Lower leg skin (tissue), 4 donors: ENCODE measurements at regions not wholly inside any gene's neighbourhood (a gene's known extent, or its start where the extent isn't known, plus 50 kb on each side); places are given as distances from the start of the nearest gene placed in this dataset.

Experiments used
- DNase-seq, 2 donors: peaks; one replicate each; pipeline ENCODE4 v3.0.0-alpha.2; 2019; ENCODE audit warnings: low spot score in 2 of 2
- H3K4me3 ChIP-seq: fragments of 200-600 bp; sonication (generic); 2 replicates; pipeline ENCODE4 v1.5.1; 2017; ENCODE audit warnings: mild to moderate bottlenecking, low read depth; ENCODE audit not compliant: poor library complexity, severe bottlenecking
- CTCF ChIP-seq, 3 donors: fragments of 450-650 bp; IDR thresholded peaks; one replicate each; pipeline ENCODE4 v1.5.1; 2016; ENCODE audit warnings: antibody characterized with exemption in 3 of 3, mild to moderate bottlenecking in 3 of 3, moderate library complexity in 2 of 3
- POLR2A ChIP-seq, 2 donors: fragments of 450-650 bp; IDR thresholded peaks; one replicate each; pipeline ENCODE4 v1.6.1; 2016 to 2017; ENCODE audit warnings: antibody characterized with exemption in 2 of 2, mild to moderate bottlenecking in 1 of 2, moderate library complexity in 1 of 2
- WGBS, 2 donors: methylation state at CpG; one replicate each; pipeline ENCODE4 v1.1.5; 2018; 5-methylcytosine and 5-hydroxymethylcytosine counted together
- intact Hi-C: fragments of 100-400 bp; cut with DNase I; formaldehyde crosslinking; loops from one replicate; pipeline ENCODE4 v1.15.0; 2023; ENCODE audit warnings: low total_unique reads

- 92 to 98% methylated on average over 5 of the region's 5 CpGs for WGBS, 2 donors
- no peak overlapping the region for H3K4me3 ChIP-seq
- DNase-seq = no peak
- no peak for TF ChIP-seq CTCF (IDR thresholded peaks at IDR 0.05)
- no peak for TF ChIP-seq POLR2A (IDR thresholded peaks at IDR 0.05)
- intact Hi-C loops = no loop called here
Measured at GRCh38 chr4:171759274-171759673, 53.9 kb upstream of the GALNTL6 start.

- no peak for DNase-seq
- WGBS, 2 donors = 63 to 66% methylated on average over 2 of the region's 2 CpGs
- intact Hi-C loops = no loop called here
- TF ChIP-seq POLR2A (IDR thresholded peaks at IDR 0.05) = no peak
- TF ChIP-seq CTCF (IDR thresholded peaks at IDR 0.05) = no peak
- H3K4me3 ChIP-seq = no peak overlapping the region
Measured at GRCh38 chr4:171751538-171751937, 61.7 kb upstream of the GALNTL6 start.

GRCh38 chr4:171746418-171746817, 66.8 kb upstream of the GALNTL6 start:
- TF ChIP-seq CTCF (IDR thresholded peaks at IDR 0.05) = no peak
- TF ChIP-seq POLR2A (IDR thresholded peaks at IDR 0.05) = no peak
- no peak overlapping the region for H3K4me3 ChIP-seq
- intact Hi-C loops = no loop called here
- no peak for DNase-seq

- TF ChIP-seq CTCF (IDR thresholded peaks at IDR 0.05) (no peak), POLR2A (IDR thresholded peaks at IDR 0.05) (no peak)
- 77% methylated on average over 5 of the region's 5 CpGs for WGBS, 2 donors
- intact Hi-C loops = no loop called here
- DNase-seq = no peak
- no peak overlapping the region for H3K4me3 ChIP-seq
Measured at GRCh38 chr4:171742436-171742835, 70.8 kb upstream of the GALNTL6 start.

GRCh38 chr4:171727185-171727584, 86.0 kb upstream of the GALNTL6 start:
- intact Hi-C loops = no loop called here
- TF ChIP-seq CTCF (IDR thresholded peaks at IDR 0.05) = no peak
- no peak for TF ChIP-seq POLR2A (IDR thresholded peaks at IDR 0.05)

GRCh38 chr4:171721937-171722336, 91.3 kb upstream of the GALNTL6 start:
- intact Hi-C loops = no loop called here
- 78 to 83% methylated on average over 2 of the region's 2 CpGs for WGBS, 2 donors
- no peak overlapping the region for H3K4me3 ChIP-seq
- TF ChIP-seq CTCF (IDR thresholded peaks at IDR 0.05) = no peak
- no peak for TF ChIP-seq POLR2A (IDR thresholded peaks at IDR 0.05)
- DNase-seq = no peak

More at GRCh38 chr4:171727185-171727584, 86.0 kb upstream of the GALNTL6 start:
- DNase-seq = no peak
- WGBS, 2 donors = 76 to 79% methylated on average over 1 of the region's 1 CpG
- no peak overlapping the region for H3K4me3 ChIP-seq
